ENCODE measurements at regions not wholly inside any gene's neighbourhood (a gene's known extent, or its start where the extent isn't known, plus 50 kb on each side); places are given as distances from the start of the nearest gene placed in this dataset.
A peak's percentile ranks its signal among the peaks of the same experiment; 100 is the strongest.

DNA sequence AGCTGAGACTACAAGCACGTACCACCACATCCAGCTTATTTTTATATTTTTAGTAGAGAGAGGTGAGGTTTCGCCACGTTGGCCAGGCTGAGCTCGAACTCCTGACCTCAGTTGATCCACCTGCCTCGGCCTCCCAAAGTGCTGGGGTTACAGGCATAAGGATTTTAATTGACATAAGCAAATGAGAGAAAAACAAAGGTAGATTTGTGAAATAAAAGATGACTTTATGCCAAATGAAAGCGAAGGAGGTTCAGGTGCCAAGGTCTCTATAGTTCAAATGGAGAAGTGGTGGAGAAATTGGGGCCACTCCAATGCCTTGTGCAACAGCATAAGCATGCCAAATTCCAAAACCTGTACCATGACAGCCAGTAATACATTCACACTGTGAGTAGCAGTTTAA, 180.6 kb downstream of the MREG start:
- Histone ChIP-seq H3K9me3 (replicated peaks) (no peaks in the 10 kb centered on the region), H3K4me1 (peaks cover 25% of the 10 kb centered on the region), H3K36me3 (no peaks in the 10 kb centered on the region), H3K4me3 (no peak overlapping the region), H3K27me3 (ENCODE audit: low read depth) (no peaks in the 10 kb centered on the region), H3K27ac (replicated peaks) (no peak overlapping the region)
- no peak for DNase-seq
- intact Hi-C loops (cut with micrococcal nuclease) = no loop called here
- TF ChIP-seq, protein P1, sequence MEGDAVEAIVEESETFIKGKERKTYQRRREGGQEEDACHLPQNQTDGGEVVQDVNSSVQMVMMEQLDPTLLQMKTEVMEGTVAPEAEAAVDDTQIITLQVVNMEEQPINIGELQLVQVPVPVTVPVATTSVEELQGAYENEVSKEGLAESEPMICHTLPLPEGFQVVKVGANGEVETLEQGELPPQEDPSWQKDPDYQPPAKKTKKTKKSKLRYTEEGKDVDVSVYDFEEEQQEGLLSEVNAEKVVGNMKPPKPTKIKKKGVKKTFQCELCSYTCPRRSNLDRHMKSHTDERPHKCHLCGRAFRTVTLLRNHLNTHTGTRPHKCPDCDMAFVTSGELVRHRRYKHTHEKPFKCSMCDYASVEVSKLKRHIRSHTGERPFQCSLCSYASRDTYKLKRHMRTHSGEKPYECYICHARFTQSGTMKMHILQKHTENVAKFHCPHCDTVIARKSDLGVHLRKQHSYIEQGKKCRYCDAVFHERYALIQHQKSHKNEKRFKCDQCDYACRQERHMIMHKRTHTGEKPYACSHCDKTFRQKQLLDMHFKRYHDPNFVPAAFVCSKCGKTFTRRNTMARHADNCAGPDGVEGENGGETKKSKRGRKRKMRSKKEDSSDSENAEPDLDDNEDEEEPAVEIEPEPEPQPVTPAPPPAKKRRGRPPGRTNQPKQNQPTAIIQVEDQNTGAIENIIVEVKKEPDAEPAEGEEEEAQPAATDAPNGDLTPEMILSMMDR (IDR thresholded peaks at IDR 0.05; ENCODE audit: borderline replicate concordance) = no peak

DNA sequence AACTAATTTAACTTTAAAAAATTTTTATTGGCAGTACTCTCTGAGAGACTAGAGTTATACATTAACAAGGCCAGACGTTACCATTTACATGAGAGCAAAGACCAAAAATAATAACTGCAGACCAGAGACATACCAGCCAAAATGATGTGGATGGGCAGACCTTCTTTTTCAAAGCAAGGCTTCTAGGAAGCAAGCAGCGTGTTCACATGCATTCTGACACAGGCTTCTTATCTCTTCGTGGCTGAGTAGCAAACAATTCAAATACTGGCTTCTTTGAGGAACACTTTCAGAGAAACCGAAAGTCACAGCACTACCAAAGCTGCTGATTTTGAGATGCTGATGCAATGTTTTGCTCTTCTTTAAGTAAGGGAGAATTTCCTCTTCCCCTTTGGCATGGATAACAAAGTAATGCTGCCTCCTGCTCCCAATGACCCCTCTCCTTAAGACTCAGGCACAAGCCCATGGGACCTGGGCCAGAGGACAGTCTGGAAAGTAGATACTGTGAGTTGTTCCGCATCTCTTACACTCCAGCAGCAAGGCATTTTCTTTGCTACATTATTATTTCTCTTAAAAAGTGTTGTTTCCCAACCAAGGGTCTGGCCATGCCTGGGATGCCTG, 181.9 kb downstream of the MREG start:
- intact Hi-C loops (cut with micrococcal nuclease) = no loop called here
- TF ChIP-seq, protein P1 (IDR thresholded peaks at IDR 0.05; ENCODE audit: borderline replicate concordance) = no peak
- Histone ChIP-seq H3K27me3 (ENCODE audit: low read depth) (no peaks in the 10 kb centered on the region), H3K9me3 (replicated peaks) (no peaks in the 10 kb centered on the region), H3K36me3 (no peaks in the 10 kb centered on the region), H3K4me1 (peaks cover 25% of the 10 kb centered on the region), H3K4me3 (peak overlapping the region; percentile 15), H3K27ac (replicated peaks) (peak overlapping the region; percentile 63)
- peak; percentile 38 for DNase-seq

DNA sequence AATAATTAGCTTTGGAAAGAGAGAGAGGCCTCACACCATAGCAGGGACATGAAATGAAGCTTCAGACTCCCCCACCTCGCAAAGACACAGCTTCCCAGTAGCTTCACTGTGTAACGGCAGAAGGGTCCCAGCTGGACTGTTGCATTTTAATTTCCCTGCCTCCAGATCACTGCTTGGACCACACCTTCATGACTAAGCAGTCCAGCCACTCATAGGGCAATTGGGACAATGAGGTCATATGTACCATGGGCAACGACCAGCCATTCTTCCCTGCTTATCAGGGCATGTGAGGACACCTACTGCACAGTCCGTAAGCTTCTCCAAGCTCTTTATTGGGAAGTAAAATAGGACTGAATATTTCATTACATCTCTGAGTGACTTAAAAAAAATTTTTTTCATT, 183.0 kb downstream of the MREG start:
- Histone ChIP-seq H3K27me3 (ENCODE audit: low read depth) (no peaks in the 10 kb centered on the region), H3K4me1 (peaks cover 25% of the 10 kb centered on the region), H3K36me3 (no peaks in the 10 kb centered on the region), H3K27ac (replicated peaks) (peak overlapping the region; percentile 63), H3K9me3 (replicated peaks) (no peaks in the 10 kb centered on the region), H3K4me3 (no peak overlapping the region)
- intact Hi-C loops (cut with micrococcal nuclease) = no loop called here
- peak; percentile 24 for DNase-seq
- TF ChIP-seq, protein P1 (IDR thresholded peaks at IDR 0.05; ENCODE audit: borderline replicate concordance) = no peak

DNA sequence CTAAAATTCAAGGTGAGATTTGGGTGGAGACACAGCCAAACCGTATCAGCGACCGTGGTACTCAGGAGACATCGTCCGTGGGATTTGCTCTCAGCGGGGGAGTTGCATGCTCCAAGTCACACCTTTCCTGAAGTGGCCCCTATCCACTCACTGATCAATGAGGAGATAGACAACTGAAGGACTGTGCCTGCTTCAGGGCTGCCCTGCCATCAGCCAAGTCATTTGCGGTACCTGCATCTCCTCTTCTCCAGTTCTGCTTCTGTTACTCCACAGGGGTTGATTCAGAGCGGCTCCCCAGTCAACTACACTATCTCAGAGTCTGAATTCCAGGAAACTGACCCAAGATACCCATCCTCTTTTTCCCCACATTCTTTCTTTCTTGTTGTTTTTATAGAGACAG, 184.1 kb downstream of the MREG start:
- no peak for DNase-seq
- no peaks in the 10 kb centered on the region for H3K36me3 ChIP-seq
- peaks cover 7% of the 10 kb centered on the region for H3K9me3 ChIP-seq (replicated peaks)
- no peak overlapping the region for H3K4me3 ChIP-seq
- peaks cover 25% of the 10 kb centered on the region for H3K4me1 ChIP-seq
- H3K27me3 ChIP-seq (ENCODE audit: low read depth) = no peaks in the 10 kb centered on the region
- TF ChIP-seq, protein P1 (IDR thresholded peaks at IDR 0.05; ENCODE audit: borderline replicate concordance) = no peak
- intact Hi-C loops (cut with micrococcal nuclease) = no loop called here
- no peak overlapping the region for H3K27ac ChIP-seq (replicated peaks)

DNA sequence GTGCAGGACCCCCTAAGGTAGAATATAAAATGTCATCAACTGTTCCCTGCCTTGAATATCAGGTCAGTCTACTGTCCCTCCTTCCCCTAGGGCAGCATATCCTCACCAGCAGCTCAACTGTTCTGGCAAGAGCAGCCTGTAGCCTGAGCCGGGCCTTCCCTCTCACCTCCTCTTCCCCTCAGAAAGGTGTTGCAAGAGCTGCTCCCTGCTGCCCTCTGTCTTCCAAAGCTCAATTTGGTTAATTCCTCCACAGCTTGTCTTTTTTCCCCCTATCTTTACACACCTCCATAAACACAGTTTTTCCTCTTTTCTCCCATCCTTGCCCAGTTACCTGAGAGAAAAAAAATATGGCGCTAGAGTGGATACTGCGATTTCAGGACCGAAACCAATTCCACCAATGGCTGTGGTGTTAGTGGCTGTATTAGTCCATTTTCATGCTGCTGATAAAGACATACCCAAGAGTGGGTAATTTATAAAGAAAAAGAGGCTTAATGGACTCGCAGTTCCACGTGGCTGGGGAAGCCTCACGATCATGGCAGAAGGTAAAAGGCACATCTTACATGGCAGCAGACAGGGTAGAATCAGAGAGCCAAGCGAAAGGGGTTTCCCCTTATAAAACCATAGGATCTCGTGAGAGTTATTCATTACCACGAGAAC, 184.7 kb downstream of the MREG start:
- Histone ChIP-seq H3K9me3 (replicated peaks) (peaks cover 13% of the 10 kb centered on the region), H3K27me3 (ENCODE audit: low read depth) (no peaks in the 10 kb centered on the region), H3K4me3 (no peak overlapping the region), H3K27ac (replicated peaks) (no peak overlapping the region), H3K4me1 (peaks cover 25% of the 10 kb centered on the region), H3K36me3 (no peaks in the 10 kb centered on the region)
- no peak for DNase-seq
- TF ChIP-seq, protein P1 (IDR thresholded peaks at IDR 0.05; ENCODE audit: borderline replicate concordance) = peak; percentile 57
- intact Hi-C loops (cut with micrococcal nuclease) = no loop called here
